ENCODE measurements at regions not wholly inside any gene's neighbourhood (a gene's known extent, or its start where the extent isn't known, plus 50 kb on each side); places are given as distances from the start of the nearest gene placed in this dataset.

- TF ChIP-seq ZNF462 (CRISPR knock-in tag; IDR thresholded peaks at IDR 0.05) (no peak), ETS1 (IDR thresholded peaks at IDR 0.05) (no peak), CTCF (conservative IDR thresholded peaks at IDR 0.05; ENCODE audit: low read depth in 2 of 2) (no peak), STAT1 (IDR thresholded peaks at IDR 0.05; ENCODE audit: unreplicated experiment) (no peak), CREB1 (CRISPR knock-in tag; IDR thresholded peaks at IDR 0.05; ENCODE audit: low read depth) (no peak)
These were observed 412.8 kb upstream of the IRX4 start (continued) for GRCh38 chr5:2295476-2295875.

GRCh38 chr5:2293906-2294305 lies 411.2 kb upstream of the IRX4 start:
- Histone ChIP-seq H3K27ac (ENCODE audit: low read depth) (no peak overlapping the region), H3K4me2 (no peak overlapping the region), H3K27me3 (ENCODE audit: insufficient read depth) (no peaks in the 10 kb centered on the region), H3F3A (replicated peaks; ENCODE audit: low read depth) (no peaks in the 10 kb centered on the region), H3K9me2 (ENCODE audit: insufficient read depth) (no peaks in the 10 kb centered on the region), H2AFZ (no peak overlapping the region), H3K79me2 (replicated peaks; ENCODE audit: insufficient read depth) (no peaks in the 10 kb centered on the region), H4K20me1 (replicated peaks; ENCODE audit: insufficient read depth) (no peaks in the 10 kb centered on the region), H3K36me3 (ENCODE audit: insufficient read depth) (no peaks in the 10 kb centered on the region), H3K4me3 (no peak overlapping the region), H3K4me1 (ENCODE audit: insufficient read depth) (peaks cover 7% of the 10 kb centered on the region; the same call in 1 of the 2 replicates)
- peaks cover 32% of the 10 kb centered on the region for H3K4me1 Mint-ChIP-seq
- no peak overlapping the region; the same call in 1 of the 2 replicates for H3K27ac Mint-ChIP-seq
- H3K27me3 Mint-ChIP-seq (ENCODE audit: insufficient read depth, low read depth, poor library complexity): peaks cover 6% of the 10 kb centered on the region
- DNase-seq (ENCODE audit: low spot score) (no peak), ATAC-seq (no peak)
- no peak overlapping the region for H3K4me3 Mint-ChIP-seq
- peaks cover 3% of the 10 kb centered on the region; the same call in 1 of the 3 replicates for H3K36me3 Mint-ChIP-seq (ENCODE audit: low read depth)
- H3K9me3 Mint-ChIP-seq: peaks cover 3% of the 10 kb centered on the region; the same call in 2 of the 3 replicates
- no peak for TF ChIP-seq EZH2phosphoT487 (IDR thresholded peaks at IDR 0.05; ENCODE audit: unreplicated experiment)
- TF ChIP-seq STAT1 (IDR thresholded peaks at IDR 0.05; ENCODE audit: unreplicated experiment): no peak
- no peak for TF ChIP-seq ETS1 (IDR thresholded peaks at IDR 0.05)
- no peak for TF ChIP-seq CTCF (conservative IDR thresholded peaks at IDR 0.05; ENCODE audit: low read depth in 2 of 2)
- no peak for TF ChIP-seq CREB1 (CRISPR knock-in tag; IDR thresholded peaks at IDR 0.05; ENCODE audit: low read depth)
- no peak for TF ChIP-seq EZH2 (IDR thresholded peaks at IDR 0.05; ENCODE audit: low read depth, unreplicated experiment)
- no peak for TF ChIP-seq NANOG (IDR thresholded peaks at IDR 0.05; ENCODE audit: borderline replicate concordance)
- no peak for TF ChIP-seq ZNF331 (CRISPR knock-in tag; IDR thresholded peaks at IDR 0.05; ENCODE audit: low read depth)

All from GM23338 (cell line).